ENCODE measurements at regions not wholly inside any gene's neighbourhood (a gene's known extent, or its start where the extent isn't known, plus 50 kb on each side); places are given as distances from the start of the nearest gene placed in this dataset.

GRCh38 chr15:36498401-36498800 lies 81.0 kb upstream of the CDIN1 start:
- Histone ChIP-seq H3K79me2 (ENCODE audit: insufficient read depth, low read length) (no peaks in the 10 kb centered on the region), H3K4ac (ENCODE audit: low read depth, low read length) (no peak overlapping the region), H4K8ac (replicated peaks; ENCODE audit: insufficient read length, low read depth, low read length) (no peak overlapping the region), H3K4me1 (ENCODE audit: insufficient read depth, low read length) (no peaks in the 10 kb centered on the region; the same call in 1 of the 2 replicates), H3K56ac (ENCODE audit: insufficient read length, low read depth, low read length) (no peak overlapping the region), H2AK5ac (ENCODE audit: insufficient read length, low read length) (no peak overlapping the region), H2BK20ac (ENCODE audit: low read depth, low read length, poor library complexity, severe bottlenecking) (no peak overlapping the region), H3K18ac (ENCODE audit: insufficient read length, low read depth, low read length) (no peak overlapping the region), H4K20me1 (ENCODE audit: control insufficient read depth, insufficient read depth, insufficient read length) (no peaks in the 10 kb centered on the region), H3T11ph (ENCODE audit: low read length) (no peak overlapping the region), H3K23me2 (ENCODE audit: insufficient read length, low read depth, low read length, poor library complexity, severe bottlenecking) (no peaks in the 10 kb centered on the region), H4K91ac (ENCODE audit: insufficient read length, low read depth, low read length) (no peak overlapping the region), H3K4me2 (ENCODE audit: insufficient read depth, insufficient read length, low read length) (no peak overlapping the region), H3K79me1 (ENCODE audit: insufficient read depth, low read depth, low read length, poor library complexity, severe bottlenecking) (no peaks in the 10 kb centered on the region), H4K5ac (ENCODE audit: insufficient read length, low read depth, low read length) (no peak overlapping the region), H3K14ac (ENCODE audit: insufficient read depth, low read length) (no peak overlapping the region), H3K9me3 (ENCODE audit: control insufficient read depth, low read depth, low read length) (no peaks in the 10 kb centered on the region), H2BK15ac (ENCODE audit: low read depth, low read length) (no peak overlapping the region), H3K23ac (ENCODE audit: insufficient read length, low read depth, low read length) (no peak overlapping the region), H2BK5ac (ENCODE audit: insufficient read length, low read length) (no peak overlapping the region), H3K27ac (ENCODE audit: insufficient read length, low read depth, low read length) (no peak overlapping the region), H3K27me3 (ENCODE audit: insufficient read depth, low read length) (no peaks in the 10 kb centered on the region), H3K9ac (ENCODE audit: extremely low read depth, insufficient read length, low read length) (no peak overlapping the region), H2BK120ac (ENCODE audit: low read depth, low read length, poor library complexity, severe bottlenecking) (no peak overlapping the region), H2BK12ac (ENCODE audit: insufficient read length, low read depth, low read length) (no peak overlapping the region), H2AFZ (ENCODE audit: low read length) (no peak overlapping the region)
- Mint-ChIP-seq H3K27ac (no peak overlapping the region), H3K4me1 (peaks cover 10 to 19% of the 10 kb centered on the region in 2 experiments), H3K36me3 (ENCODE audit: insufficient read depth in 1 of 3, low read depth in 3 of 3) (no peaks in the 10 kb centered on the region), H3K27me3 (ENCODE audit: low read depth) (no peaks in the 10 kb centered on the region), H3K9me3 (no peaks in the 10 kb centered on the region), H3K4me3 (no peak overlapping the region)
- no CpG with 5 or more reads among the region's 4 CpGs for WGBS (ENCODE audit: extremely low coverage, insufficient read length, low lambda C conversion rate)
- no peak for TF ChIP-seq CTCF (conservative IDR thresholded peaks at IDR 0.05)
- no peak for DNase-seq

All from H9 (cell line).